ENCODE measurements at regions not wholly inside any gene's neighbourhood (a gene's known extent, or its start where the extent isn't known, plus 50 kb on each side); places are given as distances from the start of the nearest gene placed in this dataset.

DNA sequence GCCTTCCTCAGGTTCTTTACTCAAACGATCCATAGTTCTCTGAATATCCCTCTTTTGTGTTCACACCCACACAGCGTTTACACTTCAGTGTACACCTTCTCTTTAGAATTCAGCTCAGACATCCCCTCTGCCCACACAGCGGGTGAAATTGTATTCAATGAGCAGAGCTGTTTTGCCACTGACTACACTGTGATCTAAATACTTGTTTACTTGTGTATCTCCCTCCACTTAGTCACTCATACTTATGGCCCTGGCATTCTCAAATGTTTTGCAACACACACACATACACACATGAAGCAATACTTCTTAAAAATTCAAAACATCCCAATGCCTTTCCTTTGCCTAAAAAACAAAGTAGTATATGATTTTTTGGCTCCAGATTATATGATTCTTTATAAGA is 297.1 kb downstream of the TMX3 start:
- TF ChIP-seq, protein P1, sequence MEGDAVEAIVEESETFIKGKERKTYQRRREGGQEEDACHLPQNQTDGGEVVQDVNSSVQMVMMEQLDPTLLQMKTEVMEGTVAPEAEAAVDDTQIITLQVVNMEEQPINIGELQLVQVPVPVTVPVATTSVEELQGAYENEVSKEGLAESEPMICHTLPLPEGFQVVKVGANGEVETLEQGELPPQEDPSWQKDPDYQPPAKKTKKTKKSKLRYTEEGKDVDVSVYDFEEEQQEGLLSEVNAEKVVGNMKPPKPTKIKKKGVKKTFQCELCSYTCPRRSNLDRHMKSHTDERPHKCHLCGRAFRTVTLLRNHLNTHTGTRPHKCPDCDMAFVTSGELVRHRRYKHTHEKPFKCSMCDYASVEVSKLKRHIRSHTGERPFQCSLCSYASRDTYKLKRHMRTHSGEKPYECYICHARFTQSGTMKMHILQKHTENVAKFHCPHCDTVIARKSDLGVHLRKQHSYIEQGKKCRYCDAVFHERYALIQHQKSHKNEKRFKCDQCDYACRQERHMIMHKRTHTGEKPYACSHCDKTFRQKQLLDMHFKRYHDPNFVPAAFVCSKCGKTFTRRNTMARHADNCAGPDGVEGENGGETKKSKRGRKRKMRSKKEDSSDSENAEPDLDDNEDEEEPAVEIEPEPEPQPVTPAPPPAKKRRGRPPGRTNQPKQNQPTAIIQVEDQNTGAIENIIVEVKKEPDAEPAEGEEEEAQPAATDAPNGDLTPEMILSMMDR (IDR thresholded peaks at IDR 0.05; ENCODE audit: control insufficient read depth, insufficient read depth, low read depth, low read length, missing control alignments), result no peak
- H3K4me3 ChIP-seq (ENCODE audit: control insufficient read depth, low read depth, low read length), result no peak overlapping the region
- no peak for DNase-seq (ENCODE audit: low read depth)

DNA sequence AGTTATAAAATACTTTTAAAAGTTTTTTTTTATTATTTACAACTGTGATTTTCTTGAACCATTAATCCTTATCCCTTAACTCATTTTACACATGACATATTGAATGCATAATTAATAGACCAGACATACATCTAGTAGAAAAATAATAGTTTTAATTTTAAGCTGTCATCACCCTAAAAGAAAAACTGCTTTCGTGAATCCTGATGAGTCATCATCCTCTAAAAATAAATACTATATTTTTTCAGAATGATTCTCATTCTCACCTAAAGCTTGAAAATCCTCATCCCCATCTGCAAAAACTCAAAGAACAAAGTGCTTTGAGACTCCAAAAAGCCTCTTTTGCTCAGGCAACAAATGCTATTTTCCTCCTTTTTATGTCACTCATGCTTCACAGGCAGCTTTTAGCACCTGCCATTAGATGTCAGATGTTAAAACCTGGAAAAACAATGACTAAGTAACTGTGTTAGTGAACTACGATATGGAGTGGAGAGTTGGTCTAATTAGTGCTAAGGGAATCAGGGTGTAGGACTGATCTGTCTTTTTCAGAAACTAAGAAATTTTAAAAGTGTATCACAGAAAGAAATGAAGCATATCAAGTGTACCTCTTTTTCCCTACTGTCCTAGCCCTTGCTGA is 297.6 kb downstream of the TMX3 start:
- H3K4me3 ChIP-seq (ENCODE audit: control insufficient read depth, low read depth, low read length), result no peak overlapping the region
- no peak for DNase-seq (ENCODE audit: low read depth)
- TF ChIP-seq, protein P1 (IDR thresholded peaks at IDR 0.05; ENCODE audit: control insufficient read depth, insufficient read depth, low read depth, low read length, missing control alignments), result no peak

DNA sequence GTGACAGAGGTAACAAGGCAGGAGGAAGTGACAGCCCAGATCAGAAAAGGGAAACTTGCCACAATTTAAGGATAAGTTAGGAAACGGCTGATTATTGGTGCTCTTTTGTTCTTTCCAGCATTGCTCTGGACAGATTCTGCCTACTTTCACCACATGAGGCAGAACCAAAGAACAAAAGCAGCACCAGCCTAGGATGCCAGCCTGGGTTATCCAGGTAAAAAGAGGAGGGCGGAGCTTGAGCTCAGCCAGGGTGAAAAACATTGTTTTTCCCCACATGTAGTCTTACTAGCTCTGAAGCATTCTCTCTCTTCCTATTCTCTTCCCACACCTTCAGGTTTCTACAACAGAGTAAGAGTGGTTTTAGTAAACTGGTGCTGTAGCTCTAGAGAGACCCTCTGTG is 300.5 kb downstream of the TMX3 start:
- no peak for DNase-seq (ENCODE audit: low read depth)
- TF ChIP-seq, protein P1 (IDR thresholded peaks at IDR 0.05; ENCODE audit: control insufficient read depth, insufficient read depth, low read depth, low read length, missing control alignments), result no peak
- no peak overlapping the region for H3K4me3 ChIP-seq (ENCODE audit: control insufficient read depth, low read depth, low read length)

DNA sequence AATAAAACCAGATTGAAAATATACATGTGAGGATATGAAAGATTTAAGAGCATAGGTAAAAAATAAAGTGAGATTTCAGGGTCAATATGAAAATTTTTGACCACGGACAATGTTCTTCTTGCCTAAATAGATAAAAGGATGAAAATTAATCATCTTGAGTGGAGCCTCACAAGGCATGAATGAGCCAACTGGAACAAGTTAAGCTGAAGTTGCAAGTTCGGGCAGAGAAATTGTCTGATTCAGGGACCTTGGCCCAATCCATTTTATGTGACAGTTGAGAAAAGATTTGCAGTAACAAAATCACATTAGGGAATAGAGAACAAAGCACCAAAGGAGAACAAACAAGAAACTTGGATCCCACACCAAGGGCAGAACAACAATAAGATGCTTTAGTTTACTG is 305.3 kb downstream of the TMX3 start:
- TF ChIP-seq, protein P1 (IDR thresholded peaks at IDR 0.05; ENCODE audit: control insufficient read depth, insufficient read depth, low read depth, low read length, missing control alignments), result no peak
- DNase-seq (ENCODE audit: low read depth), result no peak
- no peak overlapping the region for H3K4me3 ChIP-seq (ENCODE audit: control insufficient read depth, low read depth, low read length)

DNA sequence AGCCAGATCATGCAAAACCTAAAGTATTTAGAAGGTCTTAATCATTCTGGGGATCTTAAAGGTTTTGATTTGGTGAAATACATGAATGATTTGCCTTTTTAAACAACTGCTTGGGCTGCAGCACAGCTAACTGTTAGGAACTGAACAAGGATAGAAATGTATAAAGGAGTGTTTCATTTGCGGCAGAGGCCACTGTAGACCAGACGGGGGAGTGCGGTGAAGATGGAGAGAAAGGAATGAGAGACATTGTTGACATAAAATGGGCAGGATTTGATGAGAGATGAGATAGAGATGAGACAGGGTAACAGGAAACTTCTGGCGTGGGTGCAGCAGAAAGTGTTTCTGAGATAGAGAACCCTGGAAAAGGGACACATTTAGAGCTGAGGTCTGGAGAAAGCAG is 308.1 kb downstream of the TMX3 start:
- DNase-seq (ENCODE audit: low read depth), result no peak
- H3K4me3 ChIP-seq (ENCODE audit: control insufficient read depth, low read depth, low read length), result no peak overlapping the region
- TF ChIP-seq, protein P1 (IDR thresholded peaks at IDR 0.05; ENCODE audit: control insufficient read depth, insufficient read depth, low read depth, low read length, missing control alignments), result peak; percentile 3

DNA sequence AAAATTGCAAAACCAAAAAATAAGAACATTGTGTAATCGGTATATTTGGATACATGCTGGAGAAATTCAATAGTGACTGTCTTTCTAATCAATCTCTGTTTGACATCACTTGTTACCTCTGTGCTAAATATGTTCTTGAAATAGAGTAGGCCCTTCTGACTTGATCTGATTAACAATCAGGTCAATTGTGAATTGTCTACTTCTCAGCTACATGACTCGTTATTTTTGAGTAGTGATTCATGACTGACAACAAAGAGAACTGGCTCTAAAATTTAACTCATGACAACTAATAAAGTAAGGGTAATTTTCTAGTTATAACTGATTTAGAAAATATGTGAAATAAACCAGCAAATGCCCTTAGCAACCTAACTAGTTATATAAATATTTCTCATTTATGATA is 312.1 kb downstream of the TMX3 start:
- TF ChIP-seq, protein P1 (IDR thresholded peaks at IDR 0.05; ENCODE audit: control insufficient read depth, insufficient read depth, low read depth, low read length, missing control alignments), result no peak
- no peak overlapping the region for H3K4me3 ChIP-seq (ENCODE audit: control insufficient read depth, low read depth, low read length)
- no peak for DNase-seq (ENCODE audit: low read depth)

DNA sequence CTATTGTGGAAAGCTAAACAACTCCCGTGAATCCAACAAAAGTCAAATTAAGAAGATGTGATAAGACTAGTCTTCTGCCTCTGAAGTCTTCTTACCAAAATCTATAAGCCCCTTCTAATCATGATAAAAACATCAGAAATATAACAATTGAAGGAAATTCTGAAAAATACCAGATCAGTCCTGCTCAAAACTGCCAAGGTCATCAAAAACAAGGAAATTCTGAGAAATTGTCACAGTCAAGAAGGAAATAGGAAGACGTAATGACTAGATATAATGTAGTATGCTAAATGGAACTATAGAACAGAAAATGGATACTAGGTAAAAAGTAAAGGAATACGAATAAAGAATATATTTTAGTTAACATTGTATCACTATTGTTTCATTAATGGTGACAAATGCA is 314.0 kb downstream of the TMX3 start:
- no peak for DNase-seq (ENCODE audit: low read depth)
- H3K4me3 ChIP-seq (ENCODE audit: control insufficient read depth, low read depth, low read length), result no peak overlapping the region
- TF ChIP-seq, protein P1 (IDR thresholded peaks at IDR 0.05; ENCODE audit: control insufficient read depth, insufficient read depth, low read depth, low read length, missing control alignments), result no peak

Data from AG09309 (cell line).